ENCODE measurements at regions not wholly inside any gene's neighbourhood (a gene's known extent, or its start where the extent isn't known, plus 50 kb on each side); places are given as distances from the start of the nearest gene placed in this dataset.

- H3K4me3 ChIP-seq (IDR thresholded peaks at IDR 0.05; ENCODE audit: insufficient read depth, low read depth, low read length) = no peak overlapping the region
- no peaks in the 10 kb centered on the region for H3K4me1 ChIP-seq (ENCODE audit: low read depth, poor library complexity, severe bottlenecking)
- TF ChIP-seq CTCF (conservative IDR thresholded peaks at IDR 0.05; ENCODE audit: low read depth, low read length) = no peak
- no peak overlapping the region for H2AFZ ChIP-seq (ENCODE audit: low read depth)
- no peaks in the 10 kb centered on the region for H3K79me2 ChIP-seq (ENCODE audit: insufficient read depth, low read depth)
- no peak overlapping the region for H3K9ac ChIP-seq
- no peak overlapping the region for H3K27ac ChIP-seq
- no peaks in the 10 kb centered on the region for H4K20me1 ChIP-seq (ENCODE audit: insufficient read depth)
- no peak overlapping the region for H3K4me2 ChIP-seq
- H3K27me3 ChIP-seq (ENCODE audit: insufficient read depth, low read depth) = no peaks in the 10 kb centered on the region
- H3K36me3 ChIP-seq (ENCODE audit: insufficient read depth) = no peaks in the 10 kb centered on the region
These were observed 501.8 kb downstream of the ANKRD50 start for GRCh38 chr4:124210746-124211145.

- no peak for TF ChIP-seq CTCF (conservative IDR thresholded peaks at IDR 0.05; ENCODE audit: low read depth, low read length)
- Histone ChIP-seq H3K4me3 (IDR thresholded peaks at IDR 0.05; ENCODE audit: insufficient read depth, low read depth, low read length) (no peak overlapping the region), H3K79me2 (ENCODE audit: insufficient read depth, low read depth) (no peaks in the 10 kb centered on the region), H3K27me3 (ENCODE audit: insufficient read depth, low read depth) (no peaks in the 10 kb centered on the region), H2AFZ (ENCODE audit: low read depth) (no peak overlapping the region), H4K20me1 (ENCODE audit: insufficient read depth) (no peaks in the 10 kb centered on the region), H3K4me1 (ENCODE audit: low read depth, poor library complexity, severe bottlenecking) (no peaks in the 10 kb centered on the region), H3K36me3 (ENCODE audit: insufficient read depth) (no peaks in the 10 kb centered on the region), H3K4me2 (no peak overlapping the region), H3K9ac (no peak overlapping the region), H3K27ac (no peak overlapping the region)
These were observed 499.5 kb downstream of the ANKRD50 start for GRCh38 chr4:124212815-124213630.

- Histone ChIP-seq H3K4me3 (IDR thresholded peaks at IDR 0.05; ENCODE audit: insufficient read depth, low read depth, low read length) (no peak overlapping the region), H3K79me2 (ENCODE audit: insufficient read depth, low read depth) (no peaks in the 10 kb centered on the region), H2AFZ (ENCODE audit: low read depth) (no peak overlapping the region), H3K27ac (no peak overlapping the region), H3K36me3 (ENCODE audit: insufficient read depth) (no peaks in the 10 kb centered on the region), H3K9ac (no peak overlapping the region), H3K4me2 (no peak overlapping the region), H3K4me1 (ENCODE audit: low read depth, poor library complexity, severe bottlenecking) (no peaks in the 10 kb centered on the region), H3K27me3 (ENCODE audit: insufficient read depth, low read depth) (no peaks in the 10 kb centered on the region), H4K20me1 (ENCODE audit: insufficient read depth) (no peaks in the 10 kb centered on the region)
- no peak for TF ChIP-seq CTCF (conservative IDR thresholded peaks at IDR 0.05; ENCODE audit: low read depth, low read length)
These were observed 493.1 kb downstream of the ANKRD50 start for GRCh38 chr4:124219389-124219788.

- no peaks in the 10 kb centered on the region for H4K20me1 ChIP-seq (ENCODE audit: insufficient read depth)
These were observed 488.3 kb downstream of the ANKRD50 start for GRCh38 chr4:124224256-124224655.

More at GRCh38 chr4:124224256-124224655, 488.3 kb downstream of the ANKRD50 start:
- Histone ChIP-seq H3K4me2 (no peak overlapping the region), H3K4me3 (IDR thresholded peaks at IDR 0.05; ENCODE audit: insufficient read depth, low read depth, low read length) (no peak overlapping the region), H3K79me2 (ENCODE audit: insufficient read depth, low read depth) (no peaks in the 10 kb centered on the region), H2AFZ (ENCODE audit: low read depth) (no peak overlapping the region), H3K4me1 (ENCODE audit: low read depth, poor library complexity, severe bottlenecking) (no peaks in the 10 kb centered on the region), H3K36me3 (ENCODE audit: insufficient read depth) (no peaks in the 10 kb centered on the region), H3K27ac (no peak overlapping the region), H3K27me3 (ENCODE audit: insufficient read depth, low read depth) (no peaks in the 10 kb centered on the region), H3K9ac (no peak overlapping the region)
- TF ChIP-seq CTCF (conservative IDR thresholded peaks at IDR 0.05; ENCODE audit: low read depth, low read length) = no peak

All from KMS-11 (cell line).